Retina (tissue), 1 donor: ENCODE measurements at regions not wholly inside any gene's neighbourhood (a gene's known extent, or its start where the extent isn't known, plus 50 kb on each side); places are given as distances from the start of the nearest gene placed in this dataset.
A peak's percentile ranks its signal among the peaks of the same experiment; 100 is the strongest.

Experiments
- DNase-seq: peaks from one replicate; pipeline ENCODE4 v3.0.0-alpha.2; 2016

- no peak for DNase-seq
Measured at GRCh38 chr7:25368599-25369201, 140.4 kb upstream of the NPVF start.

DNA sequence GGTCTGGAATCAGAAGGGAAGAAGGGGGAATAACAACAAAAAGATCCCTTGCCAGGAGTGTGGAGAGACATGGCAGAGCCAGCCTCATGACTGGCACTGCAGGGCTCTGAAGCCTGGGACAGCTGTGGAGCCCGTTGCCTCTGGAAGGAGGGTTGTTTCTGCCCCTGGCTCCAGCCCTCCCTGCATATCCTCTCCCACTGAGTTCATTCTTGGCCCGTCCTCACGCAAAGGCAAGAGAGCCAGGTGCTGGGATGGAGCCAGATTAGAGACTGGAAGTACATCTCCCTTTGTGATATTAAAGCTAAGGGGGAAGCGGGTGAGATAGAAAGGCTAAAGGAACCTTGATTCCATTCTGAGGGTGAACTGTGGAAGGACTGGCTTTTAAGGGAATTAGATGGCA lies 141.5 kb upstream of the NPVF start:
- no peak for DNase-seq

DNA sequence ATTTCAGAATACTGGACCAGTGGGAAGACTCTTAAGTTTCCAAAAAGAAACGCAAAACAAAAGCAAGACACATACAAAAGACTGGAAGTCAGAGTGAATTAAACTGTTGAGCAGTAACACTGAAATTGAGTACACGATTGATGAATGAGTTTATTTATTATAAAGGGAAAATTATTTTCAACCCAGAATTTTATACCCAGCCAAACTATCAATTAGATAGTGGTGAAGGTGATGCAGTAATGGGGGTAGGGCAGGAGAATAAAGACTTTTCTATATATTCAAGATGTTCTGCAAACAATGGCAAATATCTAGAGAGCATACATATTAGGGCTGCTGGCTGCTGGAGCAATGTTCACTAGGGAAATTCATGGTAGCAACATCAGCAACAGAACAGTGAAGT lies 143.7 kb upstream of the NPVF start:
- no peak for DNase-seq

DNA sequence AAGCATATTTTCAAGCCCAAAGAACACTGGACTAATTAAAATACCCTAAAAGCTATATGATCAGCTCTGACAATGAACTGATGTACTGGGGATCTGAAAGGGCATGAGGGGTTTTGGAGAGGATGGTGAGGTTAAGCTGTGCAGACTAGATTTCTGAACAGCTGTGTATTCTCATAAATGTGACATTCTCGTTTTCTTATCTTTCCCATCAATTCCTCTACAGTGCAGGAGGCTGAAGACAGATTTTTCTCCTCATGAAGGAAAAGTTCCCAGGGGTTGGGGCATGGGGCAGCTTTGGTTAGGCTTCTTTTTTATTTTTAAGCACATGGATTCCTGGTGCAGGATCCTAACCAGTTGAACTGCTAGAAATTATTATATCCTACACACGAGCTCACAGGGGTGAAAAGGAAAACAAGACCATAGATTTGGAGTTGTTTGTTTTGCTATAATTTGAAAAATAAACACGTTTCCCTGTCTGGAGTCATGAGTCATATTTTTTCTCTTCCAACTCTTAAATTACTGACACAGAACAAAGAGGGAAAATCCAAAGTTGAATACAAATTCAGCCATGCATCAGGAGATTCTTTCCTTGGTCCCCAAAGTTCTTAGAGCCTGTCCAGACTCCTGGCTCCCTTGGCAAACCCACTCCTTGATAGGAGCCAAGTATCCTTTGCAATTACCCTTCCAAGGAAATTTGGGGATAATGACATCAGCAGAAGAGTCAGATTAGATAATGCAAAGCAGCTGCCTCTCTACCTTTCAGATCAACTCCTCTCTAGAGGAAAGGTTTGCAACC lies 147.7 kb upstream of the NPVF start:
- DNase-seq, result no peak

- no peak for DNase-seq
Measured at GRCh38 chr7:25379351-25380300, 151.3 kb upstream of the NPVF start.

DNA sequence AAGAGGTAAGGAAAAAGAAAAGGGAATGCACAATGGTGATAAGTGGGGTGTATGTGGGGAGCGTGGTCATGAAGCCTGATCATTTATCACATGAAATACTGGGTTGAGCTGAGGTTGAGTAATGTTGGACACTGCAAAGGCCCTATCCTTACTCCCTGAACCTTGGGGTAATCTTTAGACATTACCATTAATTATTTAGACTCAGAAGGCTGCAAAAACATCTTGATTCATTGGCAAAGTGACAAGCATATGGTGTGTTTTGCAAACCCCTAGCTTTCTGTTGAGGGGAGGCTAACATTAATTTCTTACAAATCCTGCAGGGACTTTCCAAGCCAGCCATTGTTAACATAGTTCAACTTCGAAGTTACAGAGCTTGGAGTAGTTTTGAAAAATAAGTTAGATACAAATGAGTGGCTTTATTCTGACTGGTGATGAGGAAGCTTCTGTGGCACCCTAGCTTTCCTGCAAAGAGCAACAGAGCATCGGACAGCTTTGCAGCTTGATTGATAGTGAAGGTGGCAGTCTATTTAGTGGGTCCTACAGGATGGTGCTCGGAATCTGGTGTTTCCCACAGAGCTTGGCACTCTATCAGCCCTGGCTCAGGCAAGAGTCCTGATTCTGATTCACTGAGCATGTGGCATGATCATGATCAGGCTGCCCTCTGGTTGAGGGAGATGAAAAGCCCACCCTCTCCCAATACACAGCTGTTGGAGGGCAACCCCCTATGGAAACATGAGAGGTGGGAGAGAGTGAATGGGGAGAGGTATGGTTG lies 153.7 kb upstream of the NPVF start:
- DNase-seq, result peak; percentile 46

DNA sequence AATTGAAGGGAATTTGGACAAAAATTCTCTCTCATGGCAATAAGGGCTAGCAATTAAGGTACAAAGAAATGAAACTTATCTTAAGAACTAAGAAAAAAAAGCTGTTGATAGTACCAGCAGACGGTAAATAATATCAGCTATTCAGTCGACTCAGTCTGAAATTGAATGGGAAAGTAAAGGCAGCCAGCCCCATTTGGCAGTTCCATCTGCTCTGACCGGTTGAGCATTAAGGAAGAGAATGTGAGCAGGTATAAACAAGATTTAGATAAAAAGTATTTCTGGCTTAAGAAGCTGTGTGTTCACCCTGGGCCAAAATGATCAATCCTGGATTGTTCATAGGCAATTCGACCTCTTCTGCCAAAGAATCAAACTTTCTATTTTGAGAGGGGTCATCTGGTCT lies 154.6 kb upstream of the NPVF start:
- DNase-seq, result no peak

DNA sequence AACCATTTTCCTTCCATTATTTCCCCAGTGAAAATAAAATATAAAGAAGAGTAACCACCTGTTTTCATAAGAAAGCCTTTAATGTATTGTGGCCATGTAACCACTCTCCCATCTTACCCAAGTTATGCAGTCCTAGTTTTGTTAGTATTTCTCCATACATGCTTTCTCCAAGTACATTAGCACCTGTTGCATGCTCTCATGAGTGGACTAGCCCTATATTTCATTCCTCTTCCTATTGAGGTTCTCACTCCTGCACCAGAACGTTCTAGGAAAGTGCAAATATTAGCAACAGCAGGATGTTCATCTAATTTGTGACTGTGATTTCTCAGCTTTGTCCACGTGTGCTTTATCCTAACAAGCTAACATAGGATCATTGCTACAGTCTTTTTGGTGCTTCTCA lies 155.1 kb upstream of the NPVF start:
- DNase-seq, result no peak

GRCh38 chr7:25384788-25385505 lies 156.7 kb upstream of the NPVF start:
- peak; percentile 21 for DNase-seq

DNA sequence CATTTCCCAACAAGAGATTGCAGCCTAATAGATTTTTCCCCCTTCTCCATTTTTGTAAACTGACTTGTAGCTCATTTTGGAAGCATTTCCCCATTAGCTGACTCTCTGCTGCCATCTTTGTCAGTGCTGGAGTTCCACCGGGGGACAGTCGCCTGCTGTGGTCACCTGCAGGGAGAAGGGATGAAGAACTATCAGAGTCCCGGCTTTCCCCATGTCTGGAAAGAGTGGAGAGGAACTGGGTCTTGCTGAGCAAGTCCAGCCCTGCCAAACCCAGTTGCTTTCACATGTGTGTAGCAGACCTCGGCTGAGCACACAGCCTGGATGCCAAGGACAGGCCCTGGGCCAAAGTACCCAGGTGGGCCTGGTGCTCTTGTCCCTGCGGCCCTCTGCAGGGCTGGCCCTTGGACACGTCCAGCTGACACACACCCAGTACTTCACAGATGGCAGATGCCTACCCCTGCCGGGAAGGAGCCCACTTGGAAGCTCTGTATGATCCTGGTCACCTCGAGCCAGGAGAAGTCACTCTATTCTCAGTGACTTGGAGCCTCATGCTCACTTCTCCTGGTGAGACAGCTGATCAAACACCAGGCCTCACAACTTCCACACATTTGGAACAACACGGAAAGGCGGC lies 157.3 kb upstream of the NPVF start:
- DNase-seq, result peak; percentile 36

DNA sequence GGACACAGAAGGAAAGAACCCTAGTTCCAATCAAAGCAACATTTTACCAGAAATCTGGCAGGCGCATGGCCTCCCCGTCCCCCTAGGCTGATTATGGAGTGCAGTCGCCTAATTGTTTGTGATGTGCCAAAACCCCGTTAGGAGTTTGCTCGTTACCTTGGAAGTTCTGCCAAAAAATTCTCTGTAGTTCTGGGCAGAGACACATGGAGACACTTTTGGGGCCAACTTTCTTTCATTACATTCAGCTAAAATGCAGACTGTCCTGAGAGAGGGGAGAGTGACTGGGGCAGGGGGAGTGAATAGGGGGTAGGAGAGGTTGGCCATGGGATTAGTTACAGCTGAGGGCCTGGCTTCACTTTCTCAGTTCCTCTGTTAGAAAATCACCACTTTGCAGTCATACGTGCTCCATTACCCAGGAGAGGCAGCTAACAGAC lies 158.0 kb upstream of the NPVF start:
- DNase-seq, result no peak

GRCh38 chr7:25388681-25389080 lies 160.4 kb upstream of the NPVF start:
- no peak for DNase-seq

GRCh38 chr7:25389489-25390106 lies 161.3 kb upstream of the NPVF start:
- peak; percentile 66 for DNase-seq

DNA sequence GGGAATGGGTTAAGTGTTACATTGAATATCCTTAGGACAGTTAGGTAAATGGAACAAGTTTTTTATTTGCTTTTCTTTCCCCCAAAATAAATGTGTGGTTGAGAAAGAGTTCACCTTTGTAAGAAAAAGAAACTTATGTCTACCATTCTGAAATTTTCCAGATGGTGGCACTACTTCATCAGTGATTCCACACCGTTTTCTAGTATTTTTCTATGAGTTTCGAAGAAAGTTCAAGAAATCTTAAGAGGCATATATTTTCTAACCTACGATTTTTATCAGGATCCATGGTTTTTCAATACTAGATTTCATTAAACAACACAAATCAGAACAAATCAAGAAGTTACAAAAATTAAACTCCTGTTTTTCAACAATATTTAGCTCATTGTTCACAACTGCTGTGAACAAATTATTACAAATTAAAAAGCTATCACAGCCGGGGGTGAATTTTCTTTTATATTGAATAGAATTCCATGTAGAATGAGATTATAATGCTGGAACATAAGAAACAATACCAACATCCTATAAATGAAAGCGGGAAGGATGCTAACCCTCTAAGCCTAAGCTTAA lies 163.1 kb upstream of the NPVF start:
- DNase-seq, result no peak

DNA sequence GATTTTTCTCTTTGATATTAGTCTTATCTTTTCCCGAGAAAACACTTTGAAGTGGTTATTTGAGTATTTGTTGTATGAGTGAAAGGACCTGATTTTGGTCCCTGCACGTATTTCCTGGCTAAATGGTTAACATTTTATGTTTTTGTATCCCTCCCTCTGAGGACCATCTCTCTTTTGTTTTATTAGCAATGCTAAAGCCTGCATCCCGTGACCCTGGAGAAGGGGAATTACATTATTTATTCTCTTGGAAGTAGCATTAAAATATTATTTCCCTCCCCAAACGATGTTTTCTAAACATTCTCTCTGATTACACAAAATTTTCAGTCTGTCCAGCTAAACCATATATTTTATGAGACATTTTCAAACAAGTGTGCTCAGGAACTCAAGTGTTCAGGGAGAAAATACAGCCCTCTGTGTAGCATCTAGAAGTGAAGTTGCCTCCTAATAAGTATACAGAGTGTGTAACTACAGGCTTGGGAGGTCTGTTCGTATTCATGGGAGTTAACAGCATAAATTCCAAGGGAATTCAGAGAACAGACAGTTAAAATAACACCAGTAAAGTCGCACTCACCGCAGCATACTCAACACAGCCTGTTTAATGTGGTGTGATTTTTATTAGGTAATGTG lies 163.8 kb upstream of the NPVF start:
- DNase-seq, result no peak

- DNase-seq, result peak; percentile 41
Measured at GRCh38 chr7:25392588-25393338, 164.5 kb upstream of the NPVF start.

GRCh38 chr7:25395976-25396375 lies 167.7 kb upstream of the NPVF start:
- no peak for DNase-seq

DNA sequence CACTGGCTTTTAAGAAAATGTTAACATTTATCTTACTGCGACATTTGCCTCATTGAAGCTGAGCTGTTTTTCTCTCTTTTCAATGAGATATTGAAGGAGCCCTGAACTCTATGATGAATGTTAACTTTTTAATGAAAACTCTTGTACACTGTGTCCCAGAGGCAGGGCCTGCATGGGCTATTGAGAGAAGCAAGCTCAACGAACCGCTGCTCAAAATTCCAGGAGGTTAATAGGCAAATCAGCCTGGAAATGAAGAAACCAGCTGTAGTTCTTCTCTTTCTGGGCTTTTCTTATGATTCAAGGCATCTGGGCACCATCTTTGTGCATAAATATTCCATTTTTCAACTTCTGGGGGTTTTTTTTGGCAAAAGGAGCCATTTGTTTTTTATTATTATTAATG lies 168.4 kb upstream of the NPVF start:
- DNase-seq, result no peak

DNA sequence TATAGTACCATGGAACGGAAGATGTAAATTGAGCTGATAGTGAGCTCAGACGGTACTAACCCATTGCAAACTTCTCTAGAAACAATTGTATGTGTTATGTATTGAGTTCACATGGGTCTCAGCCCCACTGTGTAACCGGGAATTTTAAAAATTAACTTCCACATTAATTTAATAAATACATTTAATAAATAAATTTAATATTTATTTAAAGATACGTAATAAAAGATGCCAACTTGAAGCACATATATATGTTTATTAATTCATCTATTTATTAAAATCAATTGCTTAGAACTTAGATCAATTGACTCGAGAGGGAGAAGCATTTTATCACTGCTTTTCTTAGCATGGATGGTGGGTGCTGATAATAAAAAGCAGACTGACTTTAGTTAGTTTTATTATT lies 170.1 kb upstream of the NPVF start:
- no peak for DNase-seq
